Stimulated activated CD4-positive, alpha-beta T cell treated with anti-CD3 and anti-CD28 coated beads, TNF-alpha, amount 100 ng/mL, for 48 hours (primary cell): ENCODE measurements at regions not wholly inside any gene's neighbourhood (a gene's known extent, or its start where the extent isn't known, plus 50 kb on each side); places are given as distances from the start of the nearest gene placed in this dataset.

Source experiments
- DNase-seq, 3 donors: peaks; one replicate each; pipeline ENCODE4 v3.0.0-alpha.2; 2020; ENCODE audit warnings: low read depth in 3 of 3

DNA sequence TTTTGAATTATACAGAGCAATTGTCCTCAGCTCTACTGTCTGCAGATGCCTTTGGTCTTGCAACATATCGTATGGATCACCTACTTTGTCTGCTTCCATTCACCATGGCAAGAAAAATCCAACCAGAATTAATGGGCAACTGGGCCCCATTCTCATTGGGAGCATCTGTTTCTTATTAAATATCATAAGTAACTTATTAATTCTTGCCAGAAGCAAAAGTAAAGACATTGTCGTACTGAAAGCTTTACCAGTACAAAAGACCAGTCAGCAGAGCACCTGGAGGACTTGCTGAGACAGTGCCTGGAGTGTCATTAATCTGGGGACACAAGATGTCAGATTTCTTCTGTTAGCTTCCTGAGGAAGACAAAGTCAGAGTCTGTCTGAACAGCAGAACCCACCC lies 404.5 kb downstream of the INHBA start:
- DNase-seq, result no peak

DNA sequence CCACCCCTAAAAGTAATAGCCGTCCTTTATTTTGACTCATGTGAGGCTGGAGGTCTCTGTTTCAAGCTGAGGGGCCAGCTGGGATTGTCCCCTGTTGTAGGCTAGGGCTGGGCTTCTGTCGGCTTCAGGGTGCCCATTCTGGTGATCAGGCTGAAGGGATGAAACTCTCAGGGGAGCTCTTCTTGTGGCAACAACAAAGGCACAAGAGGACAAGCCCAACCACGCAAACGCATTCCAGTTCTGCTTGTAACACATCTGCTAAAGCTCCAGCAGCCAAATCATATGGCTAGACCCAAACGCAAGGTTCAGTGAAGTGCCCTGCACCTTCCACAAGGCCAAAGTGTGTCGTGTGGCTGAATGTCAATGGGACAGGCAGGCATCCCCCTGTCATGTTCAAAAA lies 405.7 kb downstream of the INHBA start:
- no peak for DNase-seq

DNA sequence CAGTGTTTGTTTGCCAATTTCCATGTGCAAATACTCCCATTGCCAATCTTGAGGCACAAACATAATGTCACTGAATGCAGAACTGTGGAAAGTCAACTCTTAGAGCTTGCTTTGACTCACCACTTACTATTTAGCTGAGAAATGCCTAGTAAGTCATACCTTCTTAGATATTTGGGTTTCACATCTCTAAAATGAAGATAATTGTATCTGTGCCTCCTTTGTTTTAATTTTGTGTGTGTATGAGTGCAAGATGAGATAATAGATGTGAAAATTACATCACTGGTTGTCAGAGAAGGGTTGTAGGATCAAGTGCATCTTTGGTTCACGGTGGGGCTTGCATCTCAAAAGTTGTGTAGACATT lies 407.5 kb downstream of the INHBA start:
- no peak for DNase-seq

DNA sequence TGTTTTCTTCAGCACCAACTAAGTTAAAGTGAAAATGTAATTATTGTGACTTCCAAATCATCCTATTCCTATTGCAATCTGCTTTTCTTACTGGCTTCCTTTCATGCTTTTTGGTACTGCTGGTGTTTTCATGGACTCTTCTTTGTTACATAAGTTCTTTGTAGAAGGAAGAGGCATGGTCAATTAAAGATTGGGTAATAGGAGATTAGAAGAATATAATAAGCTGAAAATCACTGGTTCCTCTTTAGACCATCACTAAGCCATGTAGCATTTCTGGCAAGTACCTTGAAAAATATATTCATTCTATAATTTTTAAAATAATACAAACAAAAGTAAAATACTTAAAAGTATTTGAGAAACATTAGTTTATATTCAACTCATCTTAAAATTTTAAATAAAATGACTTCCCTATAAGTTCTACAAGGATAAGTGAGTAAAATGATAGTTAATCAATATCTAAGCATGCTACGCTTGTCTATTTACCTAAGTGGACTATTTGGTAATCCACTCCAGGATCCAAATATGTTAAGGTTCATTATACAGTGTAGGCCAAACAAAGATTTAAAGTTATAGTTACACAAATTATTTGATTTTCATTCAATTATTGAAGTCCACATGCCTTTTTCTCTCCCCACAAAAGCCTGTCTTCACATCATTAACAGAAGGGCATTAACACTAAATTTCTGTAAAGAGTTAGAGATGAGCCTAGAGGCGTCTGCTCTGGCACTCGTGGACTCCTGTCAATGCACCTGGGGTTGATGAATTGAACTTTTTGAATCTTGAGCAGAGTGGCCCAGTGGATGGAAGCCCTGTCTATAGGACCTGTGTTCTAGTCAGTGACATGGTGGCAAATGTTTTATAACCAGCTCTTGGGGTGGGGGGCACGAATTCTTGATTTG lies 408.1 kb downstream of the INHBA start:
- DNase-seq, result no peak

DNA sequence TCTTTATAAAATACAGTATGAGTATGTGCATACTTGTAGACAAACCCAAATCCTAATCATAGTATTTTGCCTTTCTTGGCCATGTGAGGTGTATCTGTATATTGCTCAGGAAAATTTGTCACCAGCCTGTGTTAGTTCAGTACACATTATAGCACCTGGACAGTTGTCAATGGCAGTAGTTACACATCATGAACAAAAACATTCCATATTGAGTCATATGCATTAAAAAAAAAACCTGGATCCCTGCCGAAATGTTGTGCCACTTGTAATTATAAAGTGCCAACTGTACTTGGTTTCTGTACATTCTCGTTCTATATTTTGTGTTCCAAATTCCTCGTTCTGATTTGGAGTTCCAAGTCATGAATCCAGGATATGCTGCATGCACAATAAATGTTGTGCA lies 410.4 kb downstream of the INHBA start:
- DNase-seq, result no peak

DNA sequence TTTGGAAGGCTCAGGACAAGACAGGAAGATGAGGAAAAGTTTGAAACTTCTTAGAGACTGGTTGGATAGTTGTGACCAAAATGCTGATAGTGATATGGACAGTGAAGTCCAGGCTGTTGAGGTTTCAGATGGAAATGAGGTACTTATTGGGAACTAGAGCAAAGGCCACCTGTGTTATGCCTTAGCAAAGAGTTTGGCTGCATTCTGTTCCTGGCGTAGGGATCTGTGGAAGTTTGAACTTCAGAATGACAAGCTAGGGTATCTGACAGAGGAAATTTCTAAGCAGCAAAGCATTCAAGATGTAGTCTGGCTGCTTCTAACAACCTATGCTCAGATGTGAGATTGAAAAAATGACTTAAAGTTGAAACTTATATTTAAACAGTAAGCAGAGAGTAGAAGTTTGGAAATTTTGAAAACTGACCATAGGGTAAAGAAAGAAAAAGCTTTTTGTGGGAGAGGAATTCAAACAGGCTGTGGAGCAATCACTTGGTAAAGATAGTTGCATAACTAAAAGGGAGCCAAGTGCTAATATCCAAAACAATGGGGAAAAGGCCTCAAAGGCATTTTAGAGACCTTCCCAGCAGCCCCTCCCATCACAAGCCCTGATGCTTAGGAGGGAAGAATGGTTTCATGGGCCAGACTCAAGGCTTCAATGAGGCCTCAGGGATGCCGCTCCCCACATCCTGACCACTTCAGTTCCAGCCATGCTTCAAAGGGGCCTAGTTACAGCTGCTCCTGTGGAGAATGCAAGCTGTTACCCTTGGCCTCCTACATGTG lies 415.1 kb downstream of the INHBA start:
- DNase-seq, result no peak

DNA sequence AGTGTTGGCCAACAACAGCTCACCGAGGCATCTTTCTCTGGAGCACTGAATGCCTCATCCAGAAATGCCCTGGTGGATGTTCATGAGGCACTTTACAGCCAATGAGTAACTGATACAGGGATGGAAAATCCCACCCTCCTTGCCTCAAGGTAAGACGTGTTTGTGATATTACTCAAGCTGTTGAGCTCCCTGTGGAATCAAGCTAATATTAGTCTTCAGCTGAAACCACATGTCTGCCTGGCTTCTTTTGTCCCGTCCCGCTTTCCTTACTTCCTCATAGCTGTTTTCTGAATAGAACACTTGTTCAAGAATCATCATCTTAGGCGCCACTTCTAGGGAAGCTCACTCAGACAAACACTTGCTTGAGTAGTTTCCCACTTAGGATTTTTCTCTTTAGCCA lies 422.4 kb downstream of the INHBA start:
- DNase-seq, result no peak

- no peak for DNase-seq
Observed at GRCh38 chr7:41277561-41277960, 425.3 kb downstream of the INHBA start.

DNA sequence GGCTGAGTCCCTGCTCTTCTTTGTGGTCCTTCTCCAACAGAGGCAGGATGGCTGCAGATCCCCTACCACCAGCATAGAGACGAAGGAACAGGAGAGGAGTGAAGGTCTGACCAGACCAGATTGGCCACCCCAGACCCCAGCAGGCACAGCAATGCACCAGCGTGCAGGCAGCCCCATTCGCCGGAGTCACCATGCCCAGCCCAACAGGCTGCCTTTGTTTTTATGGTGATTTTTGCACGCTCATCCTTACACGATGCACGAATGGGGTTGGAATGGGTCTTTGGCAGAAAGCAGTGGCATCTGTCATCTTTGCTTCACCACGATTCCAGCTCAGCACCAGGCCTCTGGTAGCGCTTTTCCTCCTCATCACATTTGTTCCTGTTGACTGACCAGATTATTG lies 427.6 kb downstream of the INHBA start:
- no peak for DNase-seq

GRCh38 chr7:41274179-41274578 lies 428.7 kb downstream of the INHBA start:
- no peak for DNase-seq

- no peak for DNase-seq
Observed at GRCh38 chr7:41272664-41273063, 430.2 kb downstream of the INHBA start.

DNA sequence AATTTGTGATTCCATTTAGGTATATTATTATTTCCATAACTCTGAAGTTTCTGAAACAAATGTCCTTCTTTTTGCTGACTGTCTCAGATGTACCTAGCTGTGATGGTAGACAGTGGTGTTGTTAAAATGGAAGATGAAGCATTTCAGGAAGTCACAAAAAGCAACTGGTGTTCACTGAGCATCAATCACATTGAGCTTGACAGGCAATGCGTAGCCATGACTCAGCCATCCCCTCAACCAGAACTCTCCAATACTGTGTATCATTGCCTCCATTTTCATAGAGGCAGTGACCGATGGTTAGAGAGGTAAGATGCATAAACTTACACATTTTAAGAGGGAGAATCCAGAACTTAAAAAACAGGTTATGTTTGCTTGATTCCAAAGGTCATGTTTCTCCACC lies 434.0 kb downstream of the INHBA start:
- no peak for DNase-seq

DNA sequence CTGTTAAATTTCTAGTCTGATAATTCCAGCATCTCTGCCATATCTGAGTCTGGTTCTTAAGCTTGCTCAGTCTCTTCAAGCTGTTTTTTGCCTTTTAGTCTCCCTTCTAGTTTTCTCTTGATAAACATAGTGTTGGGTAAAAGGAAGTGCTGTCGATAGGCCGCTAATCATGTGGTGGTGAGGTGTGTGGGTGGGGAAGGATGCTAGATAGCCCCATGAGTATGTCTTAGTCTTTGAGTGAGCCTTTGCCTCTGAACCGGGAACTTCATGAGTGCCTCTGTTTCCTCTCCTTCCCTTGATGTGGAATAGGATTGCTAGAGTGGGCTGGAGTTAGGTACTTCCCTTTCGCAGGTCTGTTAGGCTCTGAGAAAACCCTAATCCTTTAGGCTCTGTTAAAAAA lies 441.8 kb downstream of the INHBA start:
- no peak for DNase-seq

GRCh38 chr7:41257660-41258059 lies 445.2 kb downstream of the INHBA start:
- DNase-seq, result no peak

DNA sequence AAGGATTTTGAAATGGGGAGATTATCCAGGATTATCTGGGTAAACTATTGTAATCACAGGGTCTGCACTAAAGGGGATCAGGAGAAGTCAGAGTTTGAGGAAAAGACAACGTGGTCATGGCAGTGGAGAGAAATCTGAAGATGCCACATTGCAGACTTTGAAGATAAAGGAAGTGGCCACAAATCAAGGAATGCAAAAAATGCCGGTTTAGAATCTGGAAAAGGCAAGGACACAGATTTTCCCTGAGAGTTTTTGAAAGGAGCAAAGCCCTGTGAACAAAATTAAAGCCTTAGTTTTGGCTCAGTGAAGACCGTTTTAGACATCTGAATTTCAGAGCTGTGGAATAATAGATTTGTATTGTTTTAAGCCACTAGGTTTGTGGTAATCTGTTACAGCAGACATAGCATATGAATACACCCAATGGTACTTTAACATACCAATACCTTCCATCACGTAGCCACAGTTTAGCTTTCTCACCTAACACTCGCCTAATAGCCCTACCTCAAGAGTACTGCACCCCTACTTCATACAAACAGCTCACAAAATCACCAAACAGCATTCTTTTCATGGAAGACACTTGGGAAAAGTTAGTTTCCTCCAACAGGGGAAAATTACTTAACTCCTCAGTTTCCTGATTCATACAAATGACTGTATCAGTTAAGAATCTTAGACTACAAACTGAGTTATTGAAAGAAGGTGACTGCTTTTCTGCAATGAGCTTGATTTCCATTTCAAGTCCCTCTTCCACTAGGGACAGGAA lies 446.5 kb downstream of the INHBA start:
- no peak for DNase-seq

- no peak for DNase-seq
Observed at GRCh38 chr7:41255716-41256115, 447.2 kb downstream of the INHBA start.

GRCh38 chr7:41255113-41255512 lies 447.8 kb downstream of the INHBA start:
- DNase-seq, result no peak

- DNase-seq, result no peak
Observed at GRCh38 chr7:41252957-41253356, 449.9 kb downstream of the INHBA start.

DNA sequence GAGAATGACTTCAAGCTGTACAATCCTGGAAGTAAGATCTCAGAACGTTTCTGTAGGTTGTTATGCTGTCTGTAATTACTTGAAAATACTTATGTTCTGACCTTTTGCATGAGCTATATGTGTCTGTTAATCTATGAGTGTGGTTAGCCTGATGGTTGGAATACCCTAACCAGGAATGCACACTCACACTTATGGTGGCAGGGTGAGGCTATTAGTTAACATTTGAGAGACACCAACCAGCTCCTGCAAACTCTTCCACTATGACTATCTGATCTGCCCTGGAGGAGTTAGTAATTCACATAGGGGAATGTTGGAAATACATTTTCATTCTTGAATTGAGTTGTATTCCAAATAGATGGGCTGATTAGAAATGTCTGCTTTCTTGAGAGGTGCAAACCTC lies 450.3 kb downstream of the INHBA start:
- DNase-seq, result no peak

DNA sequence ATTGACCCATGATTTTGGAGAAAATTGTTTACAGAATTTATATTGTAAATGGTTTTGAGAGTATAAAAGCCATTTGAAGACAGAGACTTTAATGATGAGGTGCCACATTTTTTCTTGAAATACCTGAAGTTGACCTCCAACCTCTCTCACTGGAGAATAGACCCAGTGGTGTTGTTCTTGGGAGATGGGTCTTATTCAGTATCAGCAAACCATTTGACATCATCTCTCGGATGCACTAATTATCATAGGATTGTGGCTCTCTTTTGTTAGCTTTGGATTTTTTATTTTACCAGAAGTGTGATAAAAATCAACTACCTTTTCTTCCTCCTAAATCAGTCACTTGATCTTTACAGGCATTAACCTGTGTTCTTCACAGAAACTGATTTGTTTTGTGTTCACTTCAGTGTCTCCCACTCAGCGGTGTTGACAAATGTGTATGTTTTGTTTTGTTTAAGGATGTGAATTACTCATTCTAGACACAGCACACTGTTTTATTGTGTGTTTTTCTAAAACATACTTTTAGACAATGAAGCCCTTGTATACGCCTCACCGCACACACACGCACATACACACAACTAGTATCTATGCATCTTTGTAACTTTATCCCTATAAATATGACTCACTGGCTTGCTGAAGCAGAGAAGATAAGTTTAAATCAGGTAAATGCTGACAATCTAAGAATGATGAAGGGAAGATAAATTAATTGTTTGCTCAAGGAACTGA lies 455.6 kb downstream of the INHBA start:
- DNase-seq, result no peak

DNA sequence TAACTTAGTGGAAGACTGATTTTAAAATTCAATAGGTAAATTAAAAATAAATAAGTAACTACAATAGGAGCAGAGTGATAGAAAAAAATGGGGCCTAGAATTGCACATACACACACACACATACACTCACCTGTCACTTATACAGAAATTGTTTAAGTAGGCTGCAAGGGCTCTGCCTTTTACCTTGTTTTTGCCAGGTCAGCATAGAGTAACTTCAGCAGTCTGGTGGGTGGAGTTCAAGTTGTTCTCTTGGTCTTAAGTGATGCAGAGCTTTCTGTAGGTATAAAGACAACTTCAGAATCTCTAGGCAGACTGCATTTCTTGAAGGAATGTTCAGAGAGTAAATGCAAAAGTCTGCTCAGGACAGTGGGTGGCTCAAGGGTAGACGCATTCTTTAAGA lies 457.0 kb downstream of the INHBA start:
- DNase-seq, result no peak

DNA sequence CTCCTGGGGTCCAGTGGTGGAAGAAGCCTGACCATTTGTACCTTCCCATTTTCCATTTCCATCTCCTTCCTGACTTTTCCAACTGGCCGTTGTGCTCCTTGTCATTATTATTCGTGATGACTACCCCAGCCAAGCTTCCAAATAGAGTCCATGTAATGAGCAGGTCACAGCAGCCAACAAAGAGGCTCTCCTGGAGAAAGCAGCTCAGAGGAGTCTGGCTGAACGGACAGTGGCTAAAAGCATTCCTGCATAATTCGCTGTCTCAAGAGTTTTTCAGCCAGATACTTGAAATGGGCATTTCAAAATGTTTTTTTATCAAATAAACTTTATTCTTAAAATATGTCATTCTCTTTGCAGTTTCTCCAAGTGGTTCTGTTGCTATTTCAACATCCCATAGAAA lies 458.6 kb downstream of the INHBA start:
- no peak for DNase-seq
